Activated CD4-positive, alpha-beta T cell treated with anti-CD3 and anti-CD28 coated beads, Interleukin-2, amount 50 U/mL, for 48 hours (primary cell): ENCODE measurements at regions not wholly inside any gene's neighbourhood (a gene's known extent, or its start where the extent isn't known, plus 50 kb on each side); places are given as distances from the start of the nearest gene placed in this dataset.
"Not testable (repeated sequence)": the region's sequence is repeated elsewhere in the genome, so short reads cannot be mapped to it uniquely, and the experiment has no call there.

Experiments
- DNase-seq, 2 experiments: peaks; one replicate each; pipeline ENCODE4 v3.0.0-alpha.2; 2020

GRCh38 chr3:178088963-178089362 is 447.3 kb upstream of the KCNMB2 start:
- DNase-seq, result no peak

DNA sequence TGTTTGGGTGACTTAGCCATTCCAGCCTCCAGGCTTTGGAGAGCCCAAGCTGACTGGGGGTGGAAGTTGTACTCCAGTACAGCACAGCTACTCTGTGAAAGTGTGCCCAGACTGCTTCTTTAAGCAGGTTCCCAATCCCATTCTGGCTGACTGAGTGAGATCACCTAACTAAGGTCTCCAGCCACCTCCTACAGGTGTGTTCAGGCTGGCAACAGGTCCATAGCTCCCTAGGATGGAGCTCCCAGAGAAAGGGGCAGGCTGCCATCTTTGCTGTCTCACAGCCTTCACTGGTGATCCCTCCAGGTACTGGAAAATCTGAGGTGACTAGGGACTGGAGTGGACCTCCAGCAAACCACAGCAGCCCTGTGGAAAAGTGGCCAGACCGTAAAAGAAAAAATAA is 445.3 kb upstream of the KCNMB2 start:
- no peak for DNase-seq

- no peak for DNase-seq
These were observed 440.7 kb upstream of the KCNMB2 start for GRCh38 chr3:178095522-178095921.

DNA sequence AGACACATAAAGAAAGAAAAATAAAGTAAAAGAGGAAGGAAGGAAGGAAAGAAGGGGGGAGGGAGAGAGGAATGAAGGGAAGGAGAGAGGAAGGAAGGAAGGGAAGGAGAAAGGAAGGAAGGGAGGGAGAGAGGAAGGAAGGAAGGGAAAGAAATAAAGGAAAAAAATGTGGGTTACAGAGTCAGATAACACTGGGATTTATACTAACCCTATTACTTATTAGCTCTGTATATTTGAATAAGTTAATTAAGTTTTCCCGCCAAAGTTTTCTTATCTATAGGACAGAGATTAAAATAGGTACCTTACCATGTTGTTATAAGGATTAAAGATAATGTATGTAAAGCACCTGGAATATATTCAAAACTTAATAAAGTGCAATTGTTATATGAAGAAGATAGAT is 439.3 kb upstream of the KCNMB2 start:
- DNase-seq, result no peak

DNA sequence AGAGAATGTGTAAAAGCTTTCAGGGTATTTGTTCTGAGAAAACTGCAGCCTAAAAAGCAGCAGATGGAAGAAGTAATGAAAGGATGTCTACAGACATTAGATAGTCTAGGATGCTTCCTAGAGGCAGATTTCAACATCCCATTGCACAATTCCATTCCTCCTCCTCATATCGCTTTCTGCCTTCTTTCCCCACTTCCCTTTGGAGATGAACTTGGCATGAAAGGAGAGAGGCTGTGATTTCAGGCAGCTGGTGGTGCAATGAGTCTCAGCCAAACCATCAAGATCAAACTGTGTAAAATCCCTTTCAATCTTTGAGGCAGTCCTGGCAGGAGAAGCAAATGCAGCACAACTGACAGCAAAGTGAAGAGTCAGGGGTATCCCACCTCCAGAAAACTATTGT is 438.7 kb upstream of the KCNMB2 start:
- DNase-seq, result no peak

DNA sequence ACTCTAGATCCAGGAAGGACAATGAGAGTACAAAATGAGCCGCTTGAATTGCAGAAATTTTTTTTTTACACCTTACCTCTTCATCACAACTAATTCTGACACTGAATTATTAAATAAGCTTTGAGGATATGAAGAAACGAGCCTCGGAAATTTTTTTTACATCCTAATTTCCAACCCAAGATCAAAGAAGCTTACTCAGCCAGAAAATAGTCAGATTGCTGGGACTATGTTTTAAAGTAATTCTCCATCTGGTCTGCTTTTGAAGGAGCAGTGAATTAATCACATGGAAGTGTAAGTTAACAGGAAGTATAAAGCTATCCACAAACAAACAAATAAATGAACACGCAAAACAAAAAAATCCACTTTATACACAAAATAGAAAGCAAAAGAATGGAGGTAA is 437.0 kb upstream of the KCNMB2 start:
- no peak for DNase-seq

GRCh38 chr3:178099862-178100261 is 436.4 kb upstream of the KCNMB2 start:
- no peak for DNase-seq

GRCh38 chr3:178100908-178101307 is 435.3 kb upstream of the KCNMB2 start:
- no peak for DNase-seq

DNA sequence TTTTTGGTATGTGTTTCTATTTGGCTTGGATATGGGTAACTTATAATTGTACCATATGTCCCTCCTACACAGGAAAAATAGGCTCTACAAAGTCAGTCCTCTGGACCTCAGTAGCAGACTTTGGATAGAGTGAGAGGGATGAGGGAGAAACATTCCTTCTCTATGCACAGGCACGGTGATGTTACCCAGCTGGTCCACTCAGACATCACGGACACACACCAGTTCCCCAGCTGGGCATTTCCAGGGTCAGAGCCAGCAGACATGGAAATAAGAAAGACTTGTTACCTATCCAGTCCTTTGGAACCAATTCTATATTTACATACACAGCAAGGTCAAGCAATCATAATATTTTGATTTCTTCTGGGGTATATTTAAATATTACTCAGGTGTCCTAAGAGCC is 433.1 kb upstream of the KCNMB2 start:
- DNase-seq, result no peak

GRCh38 chr3:178107804-178108203 is 428.4 kb upstream of the KCNMB2 start:
- no peak for DNase-seq

- DNase-seq, result no peak
These were observed 426.5 kb upstream of the KCNMB2 start for GRCh38 chr3:178109691-178110090.

- DNase-seq, result peak in 1 of 2 experiments; percentile 15
These were observed 424.1 kb upstream of the KCNMB2 start for GRCh38 chr3:178112134-178112533.

DNA sequence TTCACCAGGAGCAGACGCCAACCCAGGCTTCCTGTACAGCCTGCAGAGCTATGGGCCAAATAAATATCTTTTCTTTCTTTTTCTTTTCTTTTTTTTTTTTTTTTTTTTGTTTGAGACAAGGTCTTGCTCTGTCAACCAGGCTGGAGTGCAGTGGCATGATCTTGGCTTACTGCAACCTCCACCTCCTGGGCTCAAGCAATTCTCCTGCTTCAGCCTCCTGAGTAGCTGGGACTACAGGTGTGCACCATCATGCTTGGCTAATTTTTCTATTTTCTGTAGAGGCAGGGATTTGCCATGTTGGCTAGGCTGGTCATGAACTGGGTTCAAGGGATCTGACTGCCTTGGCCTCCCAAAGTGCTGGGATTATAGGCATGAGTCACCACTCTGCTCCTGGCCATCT is 423.7 kb upstream of the KCNMB2 start:
- not testable (repeated sequence) for DNase-seq

DNA sequence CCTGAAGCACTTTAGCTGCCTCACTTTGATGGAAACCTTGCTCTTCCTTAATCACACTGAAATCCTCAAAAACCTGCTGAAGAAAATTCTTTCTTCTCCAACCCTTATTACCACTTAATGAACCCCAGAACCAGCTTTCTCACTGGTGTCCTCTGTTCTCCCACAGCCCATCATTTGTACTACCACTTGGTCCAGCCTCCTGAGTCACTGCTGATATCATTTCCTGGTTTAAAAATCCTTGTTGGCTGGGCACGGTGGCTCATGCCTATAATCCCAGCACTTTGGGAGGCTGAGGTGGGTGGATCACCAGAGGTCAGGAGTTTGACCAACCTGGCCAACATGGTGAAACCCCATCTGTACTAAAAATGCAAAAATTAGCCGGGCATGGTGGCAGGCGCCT is 418.6 kb upstream of the KCNMB2 start:
- no peak for DNase-seq

- DNase-seq, result not testable (repeated sequence)
These were observed 416.5 kb upstream of the KCNMB2 start for GRCh38 chr3:178119608-178120295.

- DNase-seq, result no peak
These were observed 415.9 kb upstream of the KCNMB2 start for GRCh38 chr3:178120367-178120766.

DNA sequence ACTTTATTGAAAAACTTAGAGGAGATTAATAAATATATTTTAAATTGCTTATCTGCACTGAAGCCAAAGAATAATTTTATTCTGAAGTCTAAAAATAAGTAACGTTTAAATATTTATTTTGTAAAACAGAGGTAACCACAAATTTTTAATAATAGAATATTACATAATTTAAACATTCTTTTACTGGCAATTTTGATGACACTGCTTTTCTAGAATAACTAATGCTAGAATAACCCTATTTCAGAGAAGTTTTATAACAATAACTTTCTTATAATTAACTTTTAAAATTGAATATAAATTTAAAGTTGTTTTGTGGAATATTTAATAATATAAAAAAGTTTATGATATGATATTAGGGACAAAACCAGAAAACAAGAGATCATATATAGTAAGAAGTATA is 409.6 kb upstream of the KCNMB2 start:
- DNase-seq, result no peak

DNA sequence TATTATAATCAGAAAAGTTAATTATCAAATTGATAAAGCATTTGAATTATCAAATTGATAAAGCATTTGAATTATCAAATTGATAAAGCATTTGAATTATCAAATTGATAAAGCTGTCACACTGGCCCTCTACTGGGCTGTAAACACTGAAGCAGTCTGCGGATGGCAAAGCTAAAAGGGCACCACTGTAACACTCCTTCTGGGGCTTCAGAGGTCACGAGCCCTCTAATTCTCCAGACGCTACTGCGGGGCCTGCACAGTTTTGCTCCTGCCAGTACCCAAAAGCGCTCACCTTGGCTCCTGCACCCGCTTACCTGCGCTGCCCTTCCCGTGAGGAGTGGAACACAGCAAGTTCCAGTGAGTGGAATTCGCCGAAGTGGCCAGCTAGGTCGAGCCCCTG is 409.0 kb upstream of the KCNMB2 start:
- DNase-seq, result no peak

- DNase-seq, result no peak
These were observed 407.1 kb upstream of the KCNMB2 start for GRCh38 chr3:178129109-178129508.

GRCh38 chr3:178131801-178132200 is 404.4 kb upstream of the KCNMB2 start:
- DNase-seq, result no peak

DNA sequence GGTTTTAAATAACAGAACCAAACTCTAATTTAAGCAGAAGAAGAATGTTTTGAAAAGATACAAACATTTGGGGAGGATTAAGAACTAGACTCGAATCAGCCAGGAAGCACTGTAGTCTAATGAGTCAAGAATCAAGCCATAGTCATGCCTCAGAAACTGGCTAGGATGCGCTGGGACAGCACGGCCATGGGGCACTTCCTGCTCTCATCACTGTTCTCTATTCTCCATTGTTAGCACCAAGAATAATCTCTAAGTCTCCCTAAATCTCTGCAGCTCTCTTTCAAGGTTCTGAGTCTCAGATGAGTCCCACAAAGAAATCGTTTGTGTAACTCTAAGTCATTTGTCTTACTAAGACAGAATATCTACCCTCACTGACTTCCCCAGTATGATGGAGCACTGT is 399.0 kb upstream of the KCNMB2 start:
- DNase-seq, result no peak

DNA sequence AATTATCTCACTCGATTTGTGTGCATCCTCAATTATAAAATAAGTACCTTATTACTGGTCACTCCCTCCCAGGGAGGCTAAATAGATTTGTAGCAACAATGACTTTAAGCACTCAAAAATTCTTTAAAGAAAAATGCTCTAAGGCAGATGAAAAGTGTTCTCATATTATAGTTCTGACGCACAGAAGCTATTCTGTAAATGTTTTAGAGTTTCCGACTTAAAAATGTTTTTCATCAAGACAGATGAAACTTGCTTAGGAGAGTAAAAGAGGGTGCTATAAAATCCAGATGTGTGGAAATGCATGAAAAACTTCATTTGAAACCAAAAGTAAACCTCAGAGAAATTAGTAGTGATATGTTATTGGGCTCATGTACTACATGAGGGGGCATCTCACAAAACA is 398.4 kb upstream of the KCNMB2 start:
- DNase-seq, result no peak

GRCh38 chr3:178139116-178139515 is 397.1 kb upstream of the KCNMB2 start:
- DNase-seq, result no peak

DNA sequence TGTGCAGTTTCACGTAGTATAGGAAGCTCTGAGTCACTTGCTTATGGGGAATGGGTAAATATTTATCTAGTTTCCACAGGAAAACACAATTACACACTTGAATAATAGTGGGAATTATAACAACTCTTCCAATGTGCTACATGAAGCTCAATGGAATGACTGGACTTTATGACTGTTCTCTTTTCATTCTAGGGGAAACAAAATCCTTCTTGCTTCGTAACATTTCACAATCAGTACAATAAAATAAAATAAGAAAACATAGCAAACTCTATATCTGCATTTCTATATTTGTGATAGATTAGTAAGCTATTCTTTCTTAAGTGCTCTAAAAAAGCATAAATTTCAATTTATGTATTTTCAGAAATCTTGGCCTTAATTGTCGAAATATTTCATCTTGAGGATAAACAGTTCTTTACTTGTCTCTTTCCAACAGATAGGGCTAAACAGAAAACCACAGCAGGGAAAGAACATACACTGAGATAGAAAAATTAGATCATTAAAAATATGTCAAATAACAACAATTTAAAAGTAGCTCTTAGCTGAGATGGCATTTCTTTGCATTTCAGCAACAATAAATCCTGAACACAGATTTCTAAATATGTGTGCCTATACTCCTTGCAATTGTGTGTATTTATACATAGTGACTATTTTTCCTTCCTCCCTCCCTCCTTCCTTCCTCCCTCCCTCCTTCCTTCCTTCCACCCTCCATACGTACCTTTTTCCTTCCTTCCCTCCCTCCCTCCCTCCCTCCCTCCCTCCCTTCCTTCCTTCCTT is 395.5 kb upstream of the KCNMB2 start:
- no peak for DNase-seq

DNA sequence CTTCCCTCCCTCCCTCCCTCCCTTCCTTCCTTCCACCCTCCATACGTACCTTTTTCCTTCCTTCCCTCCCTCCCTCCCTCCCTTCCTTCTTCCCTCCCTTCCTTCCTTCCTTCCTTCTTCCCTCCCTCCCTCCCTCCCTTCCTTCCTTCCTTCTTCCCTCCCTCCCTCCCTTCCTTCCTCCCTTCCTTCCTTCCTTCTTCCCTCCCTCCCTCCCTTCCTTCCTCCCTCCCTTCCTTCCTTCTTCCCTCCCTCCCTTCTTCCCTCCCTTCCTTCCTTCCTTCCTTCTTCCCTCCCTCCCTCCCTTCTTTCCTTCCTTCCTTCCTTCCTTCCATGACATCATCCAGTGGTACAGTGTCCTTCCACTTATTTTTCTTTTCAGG is 394.9 kb upstream of the KCNMB2 start:
- DNase-seq, result not testable (repeated sequence)
